A673 (cell line): ENCODE measurements at regions not wholly inside any gene's neighbourhood (a gene's known extent, or its start where the extent isn't known, plus 50 kb on each side); places are given as distances from the start of the nearest gene placed in this dataset.

Experiments used
- EZH2 ChIP-seq: fragments of 200-600 bp; sonication (generic); IDR thresholded peaks from 2 replicates; pipeline ENCODE4 v1.6.1; 2017; ENCODE audit warnings: borderline replicate concordance, low read depth, mild to moderate bottlenecking, mixed read lengths, antibody characterized with exemption, low read length; ENCODE audit not compliant: poor library complexity, severe bottlenecking
- TF ChIP-seq, protein P1 (sequence below): fragments of 300-800, 200-600 bp; sonication (generic); conservative IDR thresholded peaks from 2 replicates; pipeline ENCODE4 v1.5.1; 2017; ENCODE audit warnings: low read depth, mild to moderate bottlenecking, antibody characterized with exemption, low read length, moderate library complexity, mixed read lengths

DNA sequence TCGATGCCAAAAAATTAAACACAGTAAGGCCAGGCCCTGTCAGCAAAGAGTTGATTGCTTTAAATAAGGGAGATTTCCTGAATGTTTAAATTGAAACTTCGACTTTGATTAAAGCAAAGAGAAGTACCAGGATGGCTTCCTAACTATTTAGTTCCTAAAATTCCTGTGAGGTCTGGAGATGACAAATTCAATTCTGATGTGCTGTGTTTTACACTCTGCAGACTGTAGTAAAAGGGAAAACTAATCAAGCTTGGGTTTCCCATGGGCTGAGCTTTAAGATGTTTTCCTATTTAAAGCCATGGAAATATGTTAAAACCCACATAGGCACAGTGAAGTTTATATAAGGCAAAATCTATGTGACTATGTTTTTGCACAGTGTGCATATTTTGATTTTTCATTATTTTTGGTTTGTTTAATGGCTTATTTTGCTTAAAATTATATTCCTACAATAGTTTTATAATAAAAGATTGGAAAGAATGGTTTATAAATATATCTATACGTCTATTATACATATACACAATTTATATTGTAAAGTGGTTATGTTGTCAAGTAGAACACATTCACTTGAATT, 198.5 kb upstream of the EYA4 start:
- TF ChIP-seq, protein P1, sequence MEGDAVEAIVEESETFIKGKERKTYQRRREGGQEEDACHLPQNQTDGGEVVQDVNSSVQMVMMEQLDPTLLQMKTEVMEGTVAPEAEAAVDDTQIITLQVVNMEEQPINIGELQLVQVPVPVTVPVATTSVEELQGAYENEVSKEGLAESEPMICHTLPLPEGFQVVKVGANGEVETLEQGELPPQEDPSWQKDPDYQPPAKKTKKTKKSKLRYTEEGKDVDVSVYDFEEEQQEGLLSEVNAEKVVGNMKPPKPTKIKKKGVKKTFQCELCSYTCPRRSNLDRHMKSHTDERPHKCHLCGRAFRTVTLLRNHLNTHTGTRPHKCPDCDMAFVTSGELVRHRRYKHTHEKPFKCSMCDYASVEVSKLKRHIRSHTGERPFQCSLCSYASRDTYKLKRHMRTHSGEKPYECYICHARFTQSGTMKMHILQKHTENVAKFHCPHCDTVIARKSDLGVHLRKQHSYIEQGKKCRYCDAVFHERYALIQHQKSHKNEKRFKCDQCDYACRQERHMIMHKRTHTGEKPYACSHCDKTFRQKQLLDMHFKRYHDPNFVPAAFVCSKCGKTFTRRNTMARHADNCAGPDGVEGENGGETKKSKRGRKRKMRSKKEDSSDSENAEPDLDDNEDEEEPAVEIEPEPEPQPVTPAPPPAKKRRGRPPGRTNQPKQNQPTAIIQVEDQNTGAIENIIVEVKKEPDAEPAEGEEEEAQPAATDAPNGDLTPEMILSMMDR = no peak
- no peak for TF ChIP-seq EZH2
